Neuronal stem cell (in vitro differentiated cells): ENCODE measurements at regions not wholly inside any gene's neighbourhood (a gene's known extent, or its start where the extent isn't known, plus 50 kb on each side); places are given as distances from the start of the nearest gene placed in this dataset.

Experiments
- DNase-seq: peaks from one replicate; pipeline ENCODE4 v3.0.0-alpha.2; 2013; ENCODE audit warnings: low spot score
- H2AFZ ChIP-seq: one replicate; pipeline ENCODE4 v1.6.1; 2013; ENCODE audit warnings: mild to moderate bottlenecking, low read length, inconsistent platforms
- H2AK5ac ChIP-seq: 2 replicates; pipeline ENCODE4 v1.6.1; 2013; ENCODE audit warnings: low read depth, mild to moderate bottlenecking, inconsistent platforms, low read length, moderate library complexity, mixed read lengths
- H2BK120ac ChIP-seq: 2 replicates; pipeline ENCODE4 v1.6.1; 2013; ENCODE audit warnings: low read depth, mild to moderate bottlenecking, inconsistent platforms, low read length, moderate library complexity, mixed read lengths
- H2BK12ac ChIP-seq: one replicate; pipeline ENCODE4 v1.6.1; 2013; ENCODE audit warnings: low read length, inconsistent platforms
- H2BK15ac ChIP-seq: 2 replicates; pipeline ENCODE4 v1.6.1; 2013; ENCODE audit warnings: mild to moderate bottlenecking, low read length, inconsistent platforms, mixed read lengths
- H2BK5ac ChIP-seq: one replicate; pipeline ENCODE4 v1.6.1; 2013; ENCODE audit warnings: inconsistent platforms, mild to moderate bottlenecking, low read length, moderate library complexity
- H3K14ac ChIP-seq: one replicate; pipeline ENCODE4 v1.6.1; 2013; ENCODE audit warnings: low read length, inconsistent platforms
- H3K18ac ChIP-seq: 2 replicates; pipeline ENCODE4 v1.6.1; 2013; ENCODE audit warnings: low read length, inconsistent platforms
- H3K23ac ChIP-seq: 2 replicates; pipeline ENCODE4 v1.6.1; 2013; ENCODE audit warnings: low read depth, mild to moderate bottlenecking, mixed read lengths, low read length, inconsistent platforms; ENCODE audit not compliant: poor library complexity
- H3K27ac ChIP-seq: replicated peaks from 3 replicates; pipeline ENCODE4 v1.5.1; 2013; ENCODE audit warnings: low read length, inconsistent platforms
- H3K27me3 ChIP-seq, 3 experiments: 2 replicates each; pipeline ENCODE4 v1.6.1; 2013; ENCODE audit warnings: low read length in 3 of 3, mild to moderate bottlenecking in 2 of 3, inconsistent platforms in 1 of 3, low read depth in 1 of 3, mixed read lengths in 1 of 3, moderate library complexity in 1 of 3; ENCODE audit not compliant: control insufficient read depth in 3 of 3, insufficient read depth in 3 of 3
- H3K36me3 ChIP-seq, 2 donors: replicated peaks in 1 of 2; 2 replicates each; pipeline ENCODE4 v1.6.1; 2013; ENCODE audit warnings: low read length in 2 of 2; ENCODE audit not compliant: control insufficient read depth in 2 of 2, insufficient read depth in 2 of 2
- H3K4ac ChIP-seq: 2 replicates; pipeline ENCODE4 v1.6.1; 2013; ENCODE audit warnings: inconsistent platforms, mild to moderate bottlenecking, low read length, moderate library complexity
- H3K4me1 ChIP-seq, 2 donors: 1 replicate in 1 of 2; 2 replicates in 1 of 2; pipeline ENCODE4 v1.6.1; 2013; ENCODE audit warnings: low read length in 2 of 2, low read depth in 1 of 2; ENCODE audit not compliant: control insufficient read depth in 2 of 2, insufficient read depth in 1 of 2
- H3K4me2 ChIP-seq: one replicate; pipeline ENCODE4 v1.6.1; 2013; ENCODE audit warnings: mild to moderate bottlenecking, low read length, inconsistent platforms; ENCODE audit not compliant: insufficient read depth, poor library complexity, severe bottlenecking
- H3K4me3 ChIP-seq, 2 donors: 2 replicates each; pipeline ENCODE4 v1.5.1; 2013; ENCODE audit warnings: low read length in 2 of 2, mild to moderate bottlenecking in 2 of 2, inconsistent platforms in 1 of 2, moderate library complexity in 1 of 2
- H3K79me1 ChIP-seq: one replicate; pipeline ENCODE4 v1.6.1; 2013; ENCODE audit warnings: low read depth, mild to moderate bottlenecking, inconsistent platforms, low read length, moderate library complexity
- H3K9ac ChIP-seq: one replicate; pipeline ENCODE4 v1.6.1; 2013; ENCODE audit warnings: mild to moderate bottlenecking, low read depth, low read length, inconsistent platforms; ENCODE audit not compliant: poor library complexity
- H3K9me3 ChIP-seq, 2 donors: replicated peaks in 1 of 2; 2 replicates each; pipeline versions ENCODE3 to v1.6.1; 2013; ENCODE audit warnings: low read length in 2 of 2, mild to moderate bottlenecking in 2 of 2, inconsistent platforms in 1 of 2, low read depth in 1 of 2, mixed read lengths in 1 of 2, moderate library complexity in 1 of 2; ENCODE audit not compliant: control insufficient read depth in 2 of 2, insufficient read depth in 1 of 2
- H4K8ac ChIP-seq: one replicate; pipeline ENCODE4 v1.6.1; 2013; ENCODE audit warnings: low read depth, mild to moderate bottlenecking, inconsistent platforms, low read length, moderate library complexity
- H4K91ac ChIP-seq: one replicate; pipeline ENCODE4 v1.6.1; 2013; ENCODE audit warnings: low read length, low read depth, mild to moderate bottlenecking, inconsistent platforms; ENCODE audit not compliant: poor library complexity
- WGBS, 2 donors: extraction: QIAGEN DNeasy Blood & Tissue Kit; methylation state at CpG; one replicate each; pipeline ENCODE4 v1.1.7; 2013; ENCODE audit warnings: missing lambda C conversion rate in 2 of 2, mixed read lengths in 1 of 2; ENCODE audit not compliant: insufficient read length in 2 of 2, insufficient replicate concordance in 1 of 2; ENCODE audit errors: extremely low coverage in 2 of 2; 5-methylcytosine and 5-hydroxymethylcytosine counted together

- no peak overlapping the region for H3K9ac ChIP-seq
- H3K79me1 ChIP-seq: no peaks in the 10 kb centered on the region
- H3K27ac ChIP-seq: no peak overlapping the region
- H2BK12ac ChIP-seq: no peak overlapping the region
- no peak overlapping the region for H4K91ac ChIP-seq
- no peak overlapping the region for H2AFZ ChIP-seq
- H3K27me3 ChIP-seq: no peaks in the 10 kb centered on the region
- no peak overlapping the region for H3K14ac ChIP-seq
- no peaks in the 10 kb centered on the region for H3K4me1 ChIP-seq
- no peak overlapping the region for H4K8ac ChIP-seq
- no peak overlapping the region for H3K4me3 ChIP-seq
- no peak overlapping the region for H2BK120ac ChIP-seq
- no peak overlapping the region for H2BK5ac ChIP-seq
- no peak overlapping the region for H3K23ac ChIP-seq
- H2AK5ac ChIP-seq: no peak overlapping the region
- H3K4ac ChIP-seq: no peak overlapping the region
- H3K36me3 ChIP-seq: no peaks in the 10 kb centered on the region
- H2BK15ac ChIP-seq: no peak overlapping the region
- DNase-seq: no peak
- H3K9me3 ChIP-seq: no peaks in the 10 kb centered on the region
- no peak overlapping the region for H3K4me2 ChIP-seq
- no peak overlapping the region for H3K18ac ChIP-seq
These were observed 703.4 kb downstream of the EPHA7 start for GRCh38 chr6:92715991-92716390.

GRCh38 chr6:92714346-92714745 lies 705.0 kb downstream of the EPHA7 start:
- Histone ChIP-seq H2AFZ (no peak overlapping the region), H2BK12ac (no peak overlapping the region), H2BK15ac (no peak overlapping the region)

GRCh38 chr6:92710048-92710447 lies 709.3 kb downstream of the EPHA7 start:
- H2AK5ac ChIP-seq: no peak overlapping the region
- H2AFZ ChIP-seq: no peak overlapping the region
- H3K27ac ChIP-seq: no peak overlapping the region
- WGBS, 2 donors: no CpG with 5 or more reads among the region's 3 CpGs
- no peak overlapping the region for H3K4ac ChIP-seq
- H3K4me2 ChIP-seq: no peak overlapping the region
- H2BK120ac ChIP-seq: no peak overlapping the region
- no peak overlapping the region for H3K9ac ChIP-seq
- no peak overlapping the region for H3K14ac ChIP-seq
- no peaks in the 10 kb centered on the region for H3K79me1 ChIP-seq
- no peaks in the 10 kb centered on the region for H3K9me3 ChIP-seq
- H2BK5ac ChIP-seq: no peak overlapping the region
- no peaks in the 10 kb centered on the region for H3K4me1 ChIP-seq
- no peak overlapping the region for H2BK15ac ChIP-seq
- H3K4me3 ChIP-seq: no peak overlapping the region
- no peak for DNase-seq
- H4K91ac ChIP-seq: no peak overlapping the region
- no peak overlapping the region for H2BK12ac ChIP-seq
- H3K18ac ChIP-seq: no peak overlapping the region
- H3K27me3 ChIP-seq: no peaks in the 10 kb centered on the region
- no peak overlapping the region for H3K23ac ChIP-seq
- H3K36me3 ChIP-seq: no peaks in the 10 kb centered on the region
- no peak overlapping the region for H4K8ac ChIP-seq

More at GRCh38 chr6:92714346-92714745, 705.0 kb downstream of the EPHA7 start:
- no peak overlapping the region for H2BK120ac ChIP-seq
- H3K23ac ChIP-seq: no peak overlapping the region
- H3K36me3 ChIP-seq: no peaks in the 10 kb centered on the region
- no peak overlapping the region for H2AK5ac ChIP-seq
- no peak overlapping the region for H2BK5ac ChIP-seq
- H4K91ac ChIP-seq: no peak overlapping the region
- H3K27me3 ChIP-seq: no peaks in the 10 kb centered on the region
- no peaks in the 10 kb centered on the region for H3K9me3 ChIP-seq
- no peak overlapping the region for H3K4me3 ChIP-seq
- H3K4ac ChIP-seq: no peak overlapping the region
- DNase-seq: no peak
- H3K4me2 ChIP-seq: no peak overlapping the region
- no peak overlapping the region for H3K18ac ChIP-seq
- H4K8ac ChIP-seq: no peak overlapping the region
- H3K4me1 ChIP-seq: no peaks in the 10 kb centered on the region
- no peak overlapping the region for H3K9ac ChIP-seq
- H3K27ac ChIP-seq: no peak overlapping the region
- H3K79me1 ChIP-seq: no peaks in the 10 kb centered on the region
- H3K14ac ChIP-seq: no peak overlapping the region

- H2BK120ac ChIP-seq: no peak overlapping the region
- no peak overlapping the region for H3K4me2 ChIP-seq
- H4K91ac ChIP-seq: no peak overlapping the region
- no peak overlapping the region for H3K18ac ChIP-seq
- no peak overlapping the region for H4K8ac ChIP-seq
- H3K4me1 ChIP-seq: no peaks in the 10 kb centered on the region
- H2AK5ac ChIP-seq: no peak overlapping the region
- no peaks in the 10 kb centered on the region for H3K9me3 ChIP-seq
- H2BK5ac ChIP-seq: no peak overlapping the region
- H3K79me1 ChIP-seq: no peaks in the 10 kb centered on the region
- H3K27ac ChIP-seq: no peak overlapping the region
- H2AFZ ChIP-seq: no peak overlapping the region
- H3K27me3 ChIP-seq: no peaks in the 10 kb centered on the region
- H3K4me3 ChIP-seq: no peak overlapping the region
- H3K23ac ChIP-seq: no peak overlapping the region
- H2BK15ac ChIP-seq: no peak overlapping the region
- no peak overlapping the region for H3K4ac ChIP-seq
- no peak overlapping the region for H3K14ac ChIP-seq
- H3K36me3 ChIP-seq: no peaks in the 10 kb centered on the region
- DNase-seq: no peak
- no peak overlapping the region for H2BK12ac ChIP-seq
- no peak overlapping the region for H3K9ac ChIP-seq
- WGBS, 2 donors: no CpG with 5 or more reads among the region's 1 CpG
These were observed 710.4 kb downstream of the EPHA7 start for GRCh38 chr6:92708945-92709344.
